ENCODE measurements at regions not wholly inside any gene's neighbourhood (a gene's known extent, or its start where the extent isn't known, plus 50 kb on each side); places are given as distances from the start of the nearest gene placed in this dataset.

DNA sequence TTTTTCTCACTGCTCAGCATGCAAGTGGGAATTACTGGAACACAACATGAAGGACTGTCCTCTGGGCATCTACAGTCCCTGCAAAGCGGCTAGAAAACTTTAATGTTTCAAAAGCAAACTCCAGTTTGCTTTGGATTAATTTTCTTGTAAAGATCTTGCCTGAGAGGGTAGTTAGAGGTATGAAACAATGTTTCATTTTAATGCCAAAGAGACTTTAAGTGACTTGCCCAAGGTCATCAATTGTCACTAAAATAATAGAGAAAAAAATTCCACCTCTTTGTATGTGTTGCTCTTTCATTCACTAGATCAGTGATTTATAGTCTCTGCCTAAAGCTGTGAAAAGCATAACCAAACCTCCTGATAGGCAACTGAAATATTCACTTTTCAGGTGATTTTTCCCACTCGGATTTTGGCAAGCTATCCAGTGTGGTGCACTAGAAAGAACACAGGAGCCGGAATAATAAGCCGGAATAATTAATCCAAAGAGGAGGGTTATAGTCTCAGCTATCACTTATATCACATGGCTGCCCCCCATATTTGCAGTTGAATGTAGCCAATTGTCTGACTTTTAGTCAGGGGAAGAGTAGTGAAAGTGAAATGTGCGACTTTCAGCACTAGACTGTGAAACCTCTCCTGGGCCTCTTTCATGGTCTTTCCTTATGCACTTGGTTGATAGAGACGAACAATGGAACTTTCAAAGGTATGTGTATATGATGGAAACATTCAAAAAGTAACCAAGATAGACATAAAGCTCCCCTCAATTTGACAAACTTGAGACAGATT, 107.7 kb downstream of the SLC6A15 start:
- no peak for DNase-seq (ENCODE audit: low spot score)
- no peak for TF ChIP-seq SP1 (IDR thresholded peaks at IDR 0.05)
- TF ChIP-seq YY1 (IDR thresholded peaks at IDR 0.05), result no peak
- TF ChIP-seq RXRA (IDR thresholded peaks at IDR 0.05), result no peak
- TF ChIP-seq TAF1 (conservative IDR thresholded peaks at IDR 0.05), result no peak
- TF ChIP-seq CTCF (IDR thresholded peaks at IDR 0.05; ENCODE audit: low read depth, low read length, missing input control), result no peak
- no peak for TF ChIP-seq RAD21 (IDR thresholded peaks at IDR 0.05)
- TF ChIP-seq NR2F2 (IDR thresholded peaks at IDR 0.05), result no peak
- no peak for TF ChIP-seq GABPA (IDR thresholded peaks at IDR 0.05 in 1 of 2, conservative IDR thresholded peaks at IDR 0.05 in 1 of 2)
- no peak for TF ChIP-seq ATF3 (IDR thresholded peaks at IDR 0.05)
- TF ChIP-seq, protein P1, sequence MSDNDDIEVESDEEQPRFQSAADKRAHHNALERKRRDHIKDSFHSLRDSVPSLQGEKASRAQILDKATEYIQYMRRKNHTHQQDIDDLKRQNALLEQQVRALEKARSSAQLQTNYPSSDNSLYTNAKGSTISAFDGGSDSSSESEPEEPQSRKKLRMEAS (IDR thresholded peaks at IDR 0.05), result no peak
- no peak for TF ChIP-seq JUND (IDR thresholded peaks at IDR 0.05)
- no peak for TF ChIP-seq EGR1 (IDR thresholded peaks at IDR 0.05; ENCODE audit: low read depth in 2 of 2)
- no peak for TF ChIP-seq ZBTB33 (IDR thresholded peaks at IDR 0.05)
- TF ChIP-seq HNF4G (IDR thresholded peaks at IDR 0.05), result no peak
- TF ChIP-seq HNF4A (conservative IDR thresholded peaks at IDR 0.05), result no peak
- TF ChIP-seq, protein P2, sequence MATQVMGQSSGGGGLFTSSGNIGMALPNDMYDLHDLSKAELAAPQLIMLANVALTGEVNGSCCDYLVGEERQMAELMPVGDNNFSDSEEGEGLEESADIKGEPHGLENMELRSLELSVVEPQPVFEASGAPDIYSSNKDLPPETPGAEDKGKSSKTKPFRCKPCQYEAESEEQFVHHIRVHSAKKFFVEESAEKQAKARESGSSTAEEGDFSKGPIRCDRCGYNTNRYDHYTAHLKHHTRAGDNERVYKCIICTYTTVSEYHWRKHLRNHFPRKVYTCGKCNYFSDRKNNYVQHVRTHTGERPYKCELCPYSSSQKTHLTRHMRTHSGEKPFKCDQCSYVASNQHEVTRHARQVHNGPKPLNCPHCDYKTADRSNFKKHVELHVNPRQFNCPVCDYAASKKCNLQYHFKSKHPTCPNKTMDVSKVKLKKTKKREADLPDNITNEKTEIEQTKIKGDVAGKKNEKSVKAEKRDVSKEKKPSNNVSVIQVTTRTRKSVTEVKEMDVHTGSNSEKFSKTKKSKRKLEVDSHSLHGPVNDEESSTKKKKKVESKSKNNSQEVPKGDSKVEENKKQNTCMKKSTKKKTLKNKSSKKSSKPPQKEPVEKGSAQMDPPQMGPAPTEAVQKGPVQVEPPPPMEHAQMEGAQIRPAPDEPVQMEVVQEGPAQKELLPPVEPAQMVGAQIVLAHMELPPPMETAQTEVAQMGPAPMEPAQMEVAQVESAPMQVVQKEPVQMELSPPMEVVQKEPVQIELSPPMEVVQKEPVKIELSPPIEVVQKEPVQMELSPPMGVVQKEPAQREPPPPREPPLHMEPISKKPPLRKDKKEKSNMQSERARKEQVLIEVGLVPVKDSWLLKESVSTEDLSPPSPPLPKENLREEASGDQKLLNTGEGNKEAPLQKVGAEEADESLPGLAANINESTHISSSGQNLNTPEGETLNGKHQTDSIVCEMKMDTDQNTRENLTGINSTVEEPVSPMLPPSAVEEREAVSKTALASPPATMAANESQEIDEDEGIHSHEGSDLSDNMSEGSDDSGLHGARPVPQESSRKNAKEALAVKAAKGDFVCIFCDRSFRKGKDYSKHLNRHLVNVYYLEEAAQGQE (IDR thresholded peaks at IDR 0.05), result no peak
- no peak for TF ChIP-seq FOXA1 (IDR thresholded peaks at IDR 0.05)
- Histone ChIP-seq H3K27me3 (ENCODE audit: control insufficient read depth in 4 of 4, insufficient read depth in 4 of 4, low read length in 3 of 4) (peaks cover 0 to 2% (median 0%) of the 10 kb centered on the region in 4 donors), H3K9me3 (ENCODE audit: control insufficient read depth in 4 of 4, low read length in 3 of 4) (no peaks in the 10 kb centered on the region), H3K4me1 (ENCODE audit: control insufficient read depth in 4 of 4, insufficient read depth in 4 of 4, low read length in 3 of 4) (no peaks in the 10 kb centered on the region), H3K27ac (ENCODE audit: low read depth in 1 of 2, low read length in 2 of 2) (no peak overlapping the region), H3K9ac (ENCODE audit: low read depth in 1 of 2, low read length in 2 of 2) (no peak overlapping the region), H3K4me3 (ENCODE audit: low read depth in 1 of 3, low read length in 3 of 3) (no peak overlapping the region), H3K36me3 (ENCODE audit: control insufficient read depth in 4 of 4, insufficient read depth in 3 of 4, low read depth in 1 of 4, low read length in 3 of 4) (no peaks in the 10 kb centered on the region)
- 57% methylated on average over 6 of the region's 6 CpGs for WGBS
